HG02943 (cell line): ENCODE measurements at regions not wholly inside any gene's neighbourhood (a gene's known extent, or its start where the extent isn't known, plus 50 kb on each side); places are given as distances from the start of the nearest gene placed in this dataset.

Source experiments
- ATAC-seq: cut with Tn5 transposase; IDR thresholded peaks from one replicate; pipeline ENCODE4 v1.9.1; 2021; ENCODE audit warnings: mild to moderate bottlenecking, low read depth, moderate library complexity; ENCODE audit not compliant: unreplicated experiment

GRCh38 chr2:43023791-43024514, 202.5 kb downstream of the ZFP36L2 start:
- no peak for ATAC-seq

- no peak for ATAC-seq
Measured at GRCh38 chr2:43022896-43023295, 203.5 kb downstream of the ZFP36L2 start.

GRCh38 chr2:43021791-43022509, 204.5 kb downstream of the ZFP36L2 start:
- no peak for ATAC-seq

GRCh38 chr2:43020990-43021669, 205.3 kb downstream of the ZFP36L2 start:
- ATAC-seq, result no peak

- no peak for ATAC-seq
Measured at GRCh38 chr2:43020296-43020695, 206.1 kb downstream of the ZFP36L2 start.

- ATAC-seq, result no peak
Measured at GRCh38 chr2:43019536-43020183, 206.7 kb downstream of the ZFP36L2 start.

GRCh38 chr2:43019025-43019367, 207.4 kb downstream of the ZFP36L2 start:
- no peak for ATAC-seq

GRCh38 chr2:43018179-43019024, 208.0 kb downstream of the ZFP36L2 start:
- ATAC-seq, result no peak

GRCh38 chr2:43013821-43014345, 212.5 kb downstream of the ZFP36L2 start:
- ATAC-seq, result no peak

- no peak for ATAC-seq
Measured at GRCh38 chr2:43012966-43013365, 213.4 kb downstream of the ZFP36L2 start.

GRCh38 chr2:43011158-43011491, 215.3 kb downstream of the ZFP36L2 start:
- ATAC-seq, result no peak

GRCh38 chr2:43010438-43011157, 215.8 kb downstream of the ZFP36L2 start:
- ATAC-seq, result no peak

- no peak for ATAC-seq
Measured at GRCh38 chr2:43009448-43009847, 217.0 kb downstream of the ZFP36L2 start.

GRCh38 chr2:43008388-43008787, 216.0 kb upstream of the HAAO start:
- ATAC-seq, result no peak

- ATAC-seq, result no peak
Measured at GRCh38 chr2:43007901-43008300, 215.5 kb upstream of the HAAO start.

GRCh38 chr2:43006834-43007543, 214.6 kb upstream of the HAAO start:
- ATAC-seq, result no peak

GRCh38 chr2:43005975-43006833, 213.8 kb upstream of the HAAO start:
- no peak for ATAC-seq
